ENCODE measurements at regions not wholly inside any gene's neighbourhood (a gene's known extent, or its start where the extent isn't known, plus 50 kb on each side); places are given as distances from the start of the nearest gene placed in this dataset.

DNA sequence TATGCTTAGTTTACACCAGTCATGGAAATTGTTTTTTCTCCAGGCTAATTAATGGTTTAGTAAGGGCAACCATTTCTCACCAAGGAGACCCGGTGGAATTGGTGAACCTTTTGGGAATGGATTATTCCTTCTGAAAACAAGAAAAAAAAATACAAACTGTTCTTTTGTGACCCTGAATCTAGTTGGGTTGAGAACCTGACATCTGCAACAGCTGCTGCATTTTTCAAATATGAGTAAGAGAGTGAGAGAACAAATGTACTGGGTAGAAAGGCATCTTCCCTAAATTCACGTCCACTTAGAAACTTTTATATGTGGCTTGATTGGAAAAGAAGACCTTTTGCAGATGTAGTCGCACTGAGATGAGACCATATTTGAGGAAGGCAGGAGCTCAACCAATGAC, 553.4 kb upstream of the EPHA7 start:
- TF ChIP-seq, protein P1, sequence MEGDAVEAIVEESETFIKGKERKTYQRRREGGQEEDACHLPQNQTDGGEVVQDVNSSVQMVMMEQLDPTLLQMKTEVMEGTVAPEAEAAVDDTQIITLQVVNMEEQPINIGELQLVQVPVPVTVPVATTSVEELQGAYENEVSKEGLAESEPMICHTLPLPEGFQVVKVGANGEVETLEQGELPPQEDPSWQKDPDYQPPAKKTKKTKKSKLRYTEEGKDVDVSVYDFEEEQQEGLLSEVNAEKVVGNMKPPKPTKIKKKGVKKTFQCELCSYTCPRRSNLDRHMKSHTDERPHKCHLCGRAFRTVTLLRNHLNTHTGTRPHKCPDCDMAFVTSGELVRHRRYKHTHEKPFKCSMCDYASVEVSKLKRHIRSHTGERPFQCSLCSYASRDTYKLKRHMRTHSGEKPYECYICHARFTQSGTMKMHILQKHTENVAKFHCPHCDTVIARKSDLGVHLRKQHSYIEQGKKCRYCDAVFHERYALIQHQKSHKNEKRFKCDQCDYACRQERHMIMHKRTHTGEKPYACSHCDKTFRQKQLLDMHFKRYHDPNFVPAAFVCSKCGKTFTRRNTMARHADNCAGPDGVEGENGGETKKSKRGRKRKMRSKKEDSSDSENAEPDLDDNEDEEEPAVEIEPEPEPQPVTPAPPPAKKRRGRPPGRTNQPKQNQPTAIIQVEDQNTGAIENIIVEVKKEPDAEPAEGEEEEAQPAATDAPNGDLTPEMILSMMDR (IDR thresholded peaks at IDR 0.05), result no peak
- no peak for TF ChIP-seq POLR2A (IDR thresholded peaks at IDR 0.05)
